OCI-LY3 (cell line): ENCODE measurements at regions not wholly inside any gene's neighbourhood (a gene's known extent, or its start where the extent isn't known, plus 50 kb on each side); places are given as distances from the start of the nearest gene placed in this dataset.

Experiments used
- H2AFZ ChIP-seq: fragments of 200-600, 300-600 bp; shearing (Covaris generic); 2 replicates; pipeline ENCODE4 v1.6.0; 2014; ENCODE audit warnings: antibody characterized with exemption, low read depth, low read length
- H3K27ac ChIP-seq: fragments of 200-600, 300-600 bp; sonication (generic); 2 replicates; pipeline ENCODE4 v1.5.1; 2014; ENCODE audit warnings: mild to moderate bottlenecking, low read length, moderate library complexity, mixed read lengths
- H3K27me3 ChIP-seq: fragments of 200-600, 300-600 bp; sonication (generic); 2 replicates; pipeline ENCODE4 v1.6.1; 2014; ENCODE audit warnings: low read depth, low read length, mixed read lengths
- H3K36me3 ChIP-seq: fragments of 200-600, 300-600 bp; sonication (generic); replicated peaks from 2 replicates; pipeline ENCODE3; 2014; ENCODE audit warnings: low read depth, low read length, mixed read lengths
- H3K4me1 ChIP-seq: fragments of 300-600, 200-600 bp; sonication (generic); 2 replicates; pipeline ENCODE4 v1.6.1; 2014; ENCODE audit warnings: low read length, mixed read lengths
- H3K4me2 ChIP-seq: fragments of 200-600, 300-600 bp; sonication (generic); 2 replicates; pipeline ENCODE4 v1.6.1; 2014; ENCODE audit warnings: low read length, mixed read lengths
- H3K4me3 ChIP-seq: fragments of 300-600, 200-600 bp; sonication (generic); 2 replicates; pipeline ENCODE4 v1.5.1; 2014; ENCODE audit warnings: antibody characterized with exemption, mild to moderate bottlenecking, low read length, moderate library complexity
- H3K79me2 ChIP-seq: fragments of 300-600, 200-600 bp; shearing (Covaris generic); 2 replicates; pipeline ENCODE4 v1.6.1; 2014; ENCODE audit warnings: mild to moderate bottlenecking, low read length, mixed read lengths
- H3K9ac ChIP-seq: fragments of 300-600, 200-600 bp; shearing (Covaris generic); 2 replicates; pipeline ENCODE4 v1.6.0; 2014; ENCODE audit warnings: mild to moderate bottlenecking, low read length, moderate library complexity
- H3K9me3 ChIP-seq: fragments of 200-600, 300-600 bp; shearing (Covaris generic); 2 replicates; pipeline ENCODE4 v1.6.1; 2014; ENCODE audit warnings: low read length, mixed read lengths; ENCODE audit not compliant: insufficient read depth
- H4K20me1 ChIP-seq: fragments of 200-600, 300-600 bp; sonication (generic); 2 replicates; pipeline ENCODE4 v1.6.1; 2016; ENCODE audit warnings: low read length, mixed read lengths; ENCODE audit not compliant: insufficient read depth
- CTCF ChIP-seq: fragments of 200-600, 300-600 bp; sonication (generic); IDR thresholded peaks from 2 replicates; pipeline ENCODE4 v1.5.1; 2014; ENCODE audit warnings: antibody characterized with exemption, low read length, low read depth
- EZH2phosphoT487 ChIP-seq: fragments of 200-600 bp; shearing (Covaris generic); IDR thresholded peaks from 2 replicates; pipeline ENCODE4 v1.6.1; 2018; ENCODE audit warnings: antibody characterized with exemption, mixed run types, low read depth

GRCh38 chr13:74987124-74987690 lies 494.8 kb downstream of the TBC1D4 start:
- no peak overlapping the region for H2AFZ ChIP-seq
- H4K20me1 ChIP-seq, result no peaks in the 10 kb centered on the region
- no peaks in the 10 kb centered on the region for H3K36me3 ChIP-seq
- no peak for TF ChIP-seq EZH2phosphoT487
- no peak for TF ChIP-seq CTCF
- H3K27ac ChIP-seq, result no peak overlapping the region
- no peak overlapping the region for H3K4me2 ChIP-seq
- no peak overlapping the region for H3K9ac ChIP-seq
- H3K4me3 ChIP-seq, result no peak overlapping the region
- no peaks in the 10 kb centered on the region for H3K4me1 ChIP-seq
- no peaks in the 10 kb centered on the region for H3K79me2 ChIP-seq
- H3K27me3 ChIP-seq, result no peaks in the 10 kb centered on the region
- no peaks in the 10 kb centered on the region for H3K9me3 ChIP-seq

GRCh38 chr13:74986609-74987008 lies 495.4 kb downstream of the TBC1D4 start:
- no peak for TF ChIP-seq EZH2phosphoT487
- TF ChIP-seq CTCF, result no peak
- no peak overlapping the region for H3K4me3 ChIP-seq

GRCh38 chr13:74979703-74980102 lies 502.3 kb downstream of the TBC1D4 start:
- 0 out of 2 replicates have a peak, but pooled peaks cover 7% of the 10 kb centered on the region for H3K4me1 ChIP-seq
- TF ChIP-seq EZH2phosphoT487, result no peak
- no peak for TF ChIP-seq CTCF
- no peaks in the 10 kb centered on the region for H3K9me3 ChIP-seq
- no peaks in the 10 kb centered on the region for H4K20me1 ChIP-seq
- H3K9ac ChIP-seq, result no peak overlapping the region
- no peaks in the 10 kb centered on the region for H3K79me2 ChIP-seq
- no peak overlapping the region for H3K4me3 ChIP-seq
- H3K27ac ChIP-seq, result no peak overlapping the region
- H3K4me2 ChIP-seq, result no peak overlapping the region
- no peaks in the 10 kb centered on the region for H3K27me3 ChIP-seq
- no peak overlapping the region for H2AFZ ChIP-seq
- no peaks in the 10 kb centered on the region for H3K36me3 ChIP-seq

More at GRCh38 chr13:74986609-74987008, 495.4 kb downstream of the TBC1D4 start:
- Histone ChIP-seq H3K36me3 (no peaks in the 10 kb centered on the region), H2AFZ (no peak overlapping the region), H4K20me1 (no peaks in the 10 kb centered on the region), H3K9me3 (no peaks in the 10 kb centered on the region), H3K27me3 (no peaks in the 10 kb centered on the region), H3K4me2 (no peak overlapping the region), H3K27ac (no peak overlapping the region), H3K4me1 (no peaks in the 10 kb centered on the region), H3K9ac (no peak overlapping the region), H3K79me2 (no peaks in the 10 kb centered on the region)

- no peak overlapping the region for H3K27ac ChIP-seq
- no peaks in the 10 kb centered on the region for H4K20me1 ChIP-seq
- 0 out of 2 replicates have a peak, but pooled peaks cover 7% of the 10 kb centered on the region for H3K4me1 ChIP-seq
- no peaks in the 10 kb centered on the region for H3K27me3 ChIP-seq
- peak overlapping the region; percentile 36; the same call in 1 of the 2 replicates for H2AFZ ChIP-seq
- H3K9ac ChIP-seq, result no peak overlapping the region
- no peaks in the 10 kb centered on the region for H3K79me2 ChIP-seq
- H3K4me3 ChIP-seq, result peak overlapping the region; percentile 34
- peak overlapping the region; percentile 45 for H3K4me2 ChIP-seq
- H3K36me3 ChIP-seq, result no peaks in the 10 kb centered on the region
- H3K9me3 ChIP-seq, result no peaks in the 10 kb centered on the region
- TF ChIP-seq EZH2phosphoT487, result no peak
- TF ChIP-seq CTCF, result no peak
Measured at GRCh38 chr13:74978591-74978990, 503.4 kb downstream of the TBC1D4 start.
